Osteoblast (primary cell): ENCODE measurements at regions not wholly inside any gene's neighbourhood (a gene's known extent, or its start where the extent isn't known, plus 50 kb on each side); places are given as distances from the start of the nearest gene placed in this dataset.

Experiments
- DNase-seq: peaks from one replicate; pipeline ENCODE4 v3.0.0; 2011; ENCODE audit warnings: low spot score, mixed read lengths; ENCODE audit not compliant: insufficient read length; ENCODE audit errors: missing footprints
- H2AFZ ChIP-seq: 2 replicates; pipeline ENCODE4 v1.6.0; 2011; ENCODE audit warnings: mild to moderate bottlenecking, low read length
- H3K27ac ChIP-seq: 2 replicates; pipeline ENCODE4 v1.5.1; 2011; ENCODE audit warnings: mild to moderate bottlenecking, low read depth, low read length, moderate library complexity
- H3K27me3 ChIP-seq: 2 replicates; pipeline ENCODE4 v1.6.0; 2012; ENCODE audit warnings: mild to moderate bottlenecking, control low read depth, inconsistent platforms, low read length, moderate library complexity; ENCODE audit not compliant: insufficient read depth
- H3K36me3 ChIP-seq: 2 replicates; pipeline ENCODE4 v1.5.1; 2011; ENCODE audit warnings: mild to moderate bottlenecking, low read length, control low read depth, moderate library complexity; ENCODE audit not compliant: insufficient read depth
- H3K4me1 ChIP-seq: 2 replicates; pipeline ENCODE4 v1.5.1; 2011; ENCODE audit warnings: mild to moderate bottlenecking, low read length, control low read depth, moderate library complexity; ENCODE audit not compliant: insufficient read depth
- H3K4me2 ChIP-seq: 2 replicates; pipeline ENCODE4 v1.6.0; 2011; ENCODE audit warnings: mild to moderate bottlenecking, low read length; ENCODE audit not compliant: insufficient read depth
- H3K4me3 ChIP-seq: fragments of 200-600 bp; sonication (generic); 3 replicates; pipeline ENCODE4 v1.5.1; 2012; ENCODE audit warnings: mild to moderate bottlenecking, low read length, inconsistent platforms; ENCODE audit not compliant: insufficient read depth
- H3K79me2 ChIP-seq: 2 replicates; pipeline ENCODE4 v1.6.0; 2012; ENCODE audit warnings: mild to moderate bottlenecking, low read length, control low read depth, inconsistent platforms; ENCODE audit not compliant: insufficient read depth
- H3K9me3 ChIP-seq: 2 replicates; pipeline ENCODE4 v1.5.1; 2011; ENCODE audit warnings: low read depth, low read length, control low read depth
- H4K20me1 ChIP-seq: 2 replicates; pipeline ENCODE4 v1.6.0; 2012; ENCODE audit warnings: mild to moderate bottlenecking, low read length, control low read depth; ENCODE audit not compliant: insufficient read depth
- CTCF ChIP-seq: IDR thresholded peaks from 2 replicates; pipeline ENCODE4 v1.5.1; 2011; ENCODE audit warnings: mild to moderate bottlenecking, low read depth, low read length, moderate library complexity; ENCODE audit errors: extremely low read depth

- H3K9me3 ChIP-seq, result no peaks in the 10 kb centered on the region
Measured at GRCh38 chr13:106967391-106967790, 399.5 kb upstream of the ARGLU1 start.

DNA sequence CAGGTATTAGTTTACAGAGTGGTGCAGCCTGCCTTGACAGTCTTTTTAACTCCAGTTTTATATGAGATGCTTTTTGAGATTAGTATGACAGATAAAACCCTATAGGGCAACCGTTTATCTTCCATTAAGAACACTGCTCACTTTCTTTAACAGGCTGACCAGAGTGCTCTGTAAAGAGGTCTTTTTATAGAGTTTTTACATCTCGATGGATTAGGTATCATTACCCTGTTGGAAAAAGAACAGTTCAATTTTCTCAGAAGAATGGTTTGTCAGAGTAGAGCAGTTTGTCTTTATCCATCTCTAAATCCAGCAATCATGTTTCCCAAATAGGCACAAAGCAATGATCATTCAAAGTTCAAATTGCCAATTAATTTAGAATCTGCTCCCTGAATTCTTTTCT lies 395.2 kb upstream of the ARGLU1 start:
- Histone ChIP-seq H3K4me1 (no peaks in the 10 kb centered on the region), H3K4me2 (no peak overlapping the region), H3K27ac (no peak overlapping the region), H3K79me2 (no peaks in the 10 kb centered on the region), H3K36me3 (no peaks in the 10 kb centered on the region), H3K9me3 (peaks cover 6% of the 10 kb centered on the region), H4K20me1 (no peaks in the 10 kb centered on the region), H3K27me3 (no peaks in the 10 kb centered on the region), H3K4me3 (no peak overlapping the region), H2AFZ (no peak overlapping the region)
- DNase-seq, result no peak
- TF ChIP-seq CTCF, result no peak

More at GRCh38 chr13:106967391-106967790, 399.5 kb upstream of the ARGLU1 start:
- DNase-seq, result no peak
- TF ChIP-seq CTCF, result no peak
- Histone ChIP-seq H3K4me3 (no peak overlapping the region), H3K4me1 (no peaks in the 10 kb centered on the region), H3K27ac (no peak overlapping the region), H3K27me3 (no peaks in the 10 kb centered on the region), H3K79me2 (no peaks in the 10 kb centered on the region), H3K4me2 (no peak overlapping the region), H4K20me1 (no peaks in the 10 kb centered on the region), H2AFZ (no peak overlapping the region), H3K36me3 (no peaks in the 10 kb centered on the region)

GRCh38 chr13:106961651-106962050 lies 393.7 kb upstream of the ARGLU1 start:
- H3K27me3 ChIP-seq, result no peaks in the 10 kb centered on the region
- no peak overlapping the region for H3K27ac ChIP-seq
- H3K79me2 ChIP-seq, result no peaks in the 10 kb centered on the region
- H2AFZ ChIP-seq, result no peak overlapping the region
- H3K9me3 ChIP-seq, result peaks cover 6% of the 10 kb centered on the region
- H3K36me3 ChIP-seq, result no peaks in the 10 kb centered on the region
- H3K4me1 ChIP-seq, result no peaks in the 10 kb centered on the region
- no peak overlapping the region for H3K4me3 ChIP-seq
- no peaks in the 10 kb centered on the region for H4K20me1 ChIP-seq
- TF ChIP-seq CTCF, result no peak
- no peak for DNase-seq
- no peak overlapping the region for H3K4me2 ChIP-seq

GRCh38 chr13:106961216-106961615 lies 393.3 kb upstream of the ARGLU1 start:
- Histone ChIP-seq H3K27me3 (no peaks in the 10 kb centered on the region), H3K36me3 (no peaks in the 10 kb centered on the region), H3K4me3 (no peak overlapping the region), H4K20me1 (no peaks in the 10 kb centered on the region), H3K9me3 (peaks cover 6% of the 10 kb centered on the region), H3K27ac (no peak overlapping the region), H3K4me1 (no peaks in the 10 kb centered on the region), H2AFZ (no peak overlapping the region), H3K4me2 (no peak overlapping the region), H3K79me2 (no peaks in the 10 kb centered on the region)
- DNase-seq, result no peak
- no peak for TF ChIP-seq CTCF
